ENCODE measurements at regions not wholly inside any gene's neighbourhood (a gene's known extent, or its start where the extent isn't known, plus 50 kb on each side); places are given as distances from the start of the nearest gene placed in this dataset.

GRCh38 chr3:21801631-21802030 is 50.6 kb upstream of the ZNF385D start:
- no peak for DNase-seq

- no peak for DNase-seq
Observed at GRCh38 chr3:21803604-21804003, 52.6 kb upstream of the ZNF385D start.

- DNase-seq: no peak
Observed at GRCh38 chr3:21804330-21804729, 53.3 kb upstream of the ZNF385D start.

GRCh38 chr3:21806733-21807132 is 55.7 kb upstream of the ZNF385D start:
- no peak for DNase-seq

- DNase-seq: no peak
Observed at GRCh38 chr3:21825684-21826083, 74.7 kb upstream of the ZNF385D start.

GRCh38 chr3:21826416-21826815 is 75.4 kb upstream of the ZNF385D start:
- DNase-seq: no peak

GRCh38 chr3:21830541-21830940 is 79.5 kb upstream of the ZNF385D start:
- DNase-seq: no peak

- no peak for DNase-seq
Observed at GRCh38 chr3:21835264-21835663, 84.3 kb upstream of the ZNF385D start.

- DNase-seq: no peak
Observed at GRCh38 chr3:21836227-21836626, 85.2 kb upstream of the ZNF385D start.

GRCh38 chr3:21839176-21839575 is 88.2 kb upstream of the ZNF385D start:
- no peak for DNase-seq

GRCh38 chr3:21839592-21839991 is 88.6 kb upstream of the ZNF385D start:
- no peak for DNase-seq

GRCh38 chr3:21847005-21847404 is 96.0 kb upstream of the ZNF385D start:
- no peak for DNase-seq

GRCh38 chr3:21859124-21860081 is 108.4 kb upstream of the ZNF385D start:
- no peak for DNase-seq

- DNase-seq: no peak
Observed at GRCh38 chr3:21860082-21860475, 109.1 kb upstream of the ZNF385D start.

- no peak for DNase-seq
Observed at GRCh38 chr3:21860657-21861056, 109.6 kb upstream of the ZNF385D start.

- DNase-seq: no peak
Observed at GRCh38 chr3:21876782-21877181, 125.8 kb upstream of the ZNF385D start.

GRCh38 chr3:21877214-21877754 is 126.3 kb upstream of the ZNF385D start:
- DNase-seq: no peak

GRCh38 chr3:21879184-21879886 is 128.3 kb upstream of the ZNF385D start:
- no peak for DNase-seq

GRCh38 chr3:21888656-21889055 is 137.6 kb upstream of the ZNF385D start:
- DNase-seq: no peak

GRCh38 chr3:21889166-21889565 is 138.2 kb upstream of the ZNF385D start:
- no peak for DNase-seq

GRCh38 chr3:21892104-21892503 is 141.1 kb upstream of the ZNF385D start:
- no peak for DNase-seq

GRCh38 chr3:21893242-21893641 is 142.2 kb upstream of the ZNF385D start:
- DNase-seq: no peak

GRCh38 chr3:21894459-21895340 is 143.7 kb upstream of the ZNF385D start:
- DNase-seq: no peak

Measured in CD4-positive, alpha-beta T cell treated with Interleukin-21 for 1 hour (primary cell).